ENCODE measurements at regions not wholly inside any gene's neighbourhood (a gene's known extent, or its start where the extent isn't known, plus 50 kb on each side); places are given as distances from the start of the nearest gene placed in this dataset.
"Not testable (repeated sequence)": the region's sequence is repeated elsewhere in the genome, so short reads cannot be mapped to it uniquely, and the experiment has no call there.

DNA sequence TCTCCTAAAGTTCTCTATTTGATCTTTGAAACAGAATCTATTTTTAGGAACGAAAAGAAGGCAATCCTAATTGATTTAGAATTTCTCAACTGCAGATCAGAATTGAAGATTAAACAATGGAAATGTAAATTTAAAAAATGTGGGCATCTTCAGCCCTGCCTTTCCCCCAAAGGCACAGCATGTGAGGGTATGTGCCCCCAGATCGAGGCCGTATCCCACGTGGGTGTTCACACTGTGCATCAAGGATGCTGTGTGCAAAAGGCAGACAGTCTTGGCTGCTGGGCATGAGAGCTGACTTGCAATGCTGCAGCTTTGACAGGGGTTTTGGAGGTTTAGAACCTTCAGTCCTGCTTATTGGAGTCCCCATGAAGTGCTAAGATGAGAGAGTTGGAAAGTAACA, 346.3 kb downstream of the VRK1 start:
- no peak for DNase-seq (ENCODE audit: low read depth)

DNA sequence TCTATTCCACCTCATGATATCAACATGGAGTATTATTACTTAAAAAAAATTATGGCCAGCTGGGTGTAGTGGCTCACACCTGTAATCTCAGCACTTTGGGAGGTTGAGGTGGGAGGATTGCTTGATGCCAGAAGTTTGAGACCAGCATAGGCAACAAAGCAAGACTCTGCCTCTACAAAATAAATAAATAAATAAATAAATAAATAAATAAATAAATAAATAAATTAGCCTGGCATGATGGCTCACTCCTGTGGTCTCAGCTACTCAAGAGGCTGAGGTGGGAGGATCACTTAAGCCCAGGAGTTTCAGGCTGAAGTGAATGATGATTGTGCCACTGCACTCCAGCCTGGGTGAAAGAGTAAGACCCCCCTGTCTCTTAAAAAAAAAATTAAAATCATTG, 350.8 kb downstream of the VRK1 start:
- not testable (repeated sequence) for DNase-seq (ENCODE audit: low read depth)

- no peak for DNase-seq (ENCODE audit: low read depth)
Observed at GRCh38 chr14:97149775-97150174, 352.6 kb downstream of the VRK1 start.

DNA sequence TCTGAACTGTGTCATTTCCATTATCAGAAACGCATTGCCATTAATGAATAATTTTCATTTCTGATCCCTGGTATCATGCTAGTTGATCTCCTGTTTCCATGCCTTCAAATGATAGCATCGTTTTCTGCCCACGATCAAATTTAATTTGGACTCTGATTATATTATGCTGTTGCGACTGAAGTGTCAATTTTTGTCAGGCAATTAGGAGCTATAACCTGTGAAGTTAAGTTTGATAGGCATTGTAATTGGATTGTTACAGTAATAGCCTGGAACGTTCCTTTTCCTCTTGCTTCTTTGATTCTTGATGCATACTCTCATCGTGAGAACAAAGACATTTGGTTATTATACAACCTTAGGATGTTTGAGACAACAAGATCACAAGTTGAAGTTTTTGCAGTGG, 356.3 kb downstream of the VRK1 start:
- no peak for DNase-seq (ENCODE audit: low read depth)

DNA sequence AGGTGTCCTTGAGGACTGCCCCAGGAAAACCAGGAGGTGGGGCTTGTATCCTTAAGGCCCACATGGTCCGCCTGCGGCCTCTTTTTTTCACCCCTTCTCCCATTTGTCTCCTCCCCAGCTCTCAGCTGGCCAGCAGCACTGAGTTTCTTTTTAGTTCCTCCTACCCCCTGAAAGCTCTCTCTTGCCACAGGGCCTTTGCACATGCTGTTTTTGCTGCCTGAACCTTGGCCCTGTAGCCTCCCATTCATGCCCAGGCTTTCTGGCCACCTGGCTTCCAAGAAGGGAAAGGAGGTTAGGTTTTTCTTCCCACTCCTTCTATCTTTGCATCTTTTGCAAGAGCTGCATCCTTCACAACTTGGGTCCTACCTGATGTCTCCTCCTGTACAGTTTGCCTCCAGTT, 358.1 kb downstream of the VRK1 start:
- no peak for DNase-seq (ENCODE audit: low read depth)

GRCh38 chr14:97155814-97156213, 358.6 kb downstream of the VRK1 start:
- no peak for DNase-seq (ENCODE audit: low read depth)

DNA sequence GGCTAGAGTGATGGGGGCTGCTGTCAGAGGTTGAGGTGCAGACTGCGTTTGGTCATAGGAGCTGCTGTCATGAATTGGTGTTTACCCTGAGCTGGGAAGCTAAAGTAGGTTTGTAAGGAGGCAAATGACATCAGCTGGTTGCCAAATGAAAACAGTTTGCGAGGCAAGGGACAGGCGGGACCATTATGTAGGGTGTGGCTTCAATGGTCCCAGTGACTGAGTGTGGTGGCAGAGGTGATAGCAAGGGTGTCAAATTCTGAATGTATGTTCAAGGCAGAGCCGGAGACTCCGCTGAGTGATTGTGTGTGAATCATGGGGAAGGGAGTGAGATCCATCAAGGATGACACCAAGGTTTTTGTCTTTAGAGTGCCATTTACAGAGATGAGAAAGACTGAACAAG, 359.5 kb downstream of the VRK1 start:
- no peak for DNase-seq (ENCODE audit: low read depth)

- DNase-seq (ENCODE audit: low read depth) = no peak
Observed at GRCh38 chr14:97158102-97158501, 360.9 kb downstream of the VRK1 start.

DNA sequence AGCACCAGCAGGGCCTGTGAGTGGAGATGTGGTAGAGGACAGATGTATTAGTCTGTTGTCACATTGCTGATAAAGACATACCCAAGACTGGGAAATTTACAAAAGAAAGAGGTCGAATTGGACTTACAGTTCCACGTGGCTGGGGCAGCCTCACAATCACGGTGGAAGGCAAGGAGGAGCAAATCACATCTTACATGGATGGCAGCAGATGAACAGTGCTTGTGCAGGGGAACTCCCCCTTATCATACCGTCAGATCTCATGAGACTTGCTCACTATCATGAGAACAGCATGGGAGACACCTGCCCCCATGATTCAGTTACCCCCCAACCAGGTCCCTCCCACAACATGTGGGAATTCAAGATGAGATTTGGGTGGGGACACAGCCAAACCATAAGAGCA, 361.9 kb downstream of the VRK1 start:
- DNase-seq (ENCODE audit: low read depth) = no peak

DNA sequence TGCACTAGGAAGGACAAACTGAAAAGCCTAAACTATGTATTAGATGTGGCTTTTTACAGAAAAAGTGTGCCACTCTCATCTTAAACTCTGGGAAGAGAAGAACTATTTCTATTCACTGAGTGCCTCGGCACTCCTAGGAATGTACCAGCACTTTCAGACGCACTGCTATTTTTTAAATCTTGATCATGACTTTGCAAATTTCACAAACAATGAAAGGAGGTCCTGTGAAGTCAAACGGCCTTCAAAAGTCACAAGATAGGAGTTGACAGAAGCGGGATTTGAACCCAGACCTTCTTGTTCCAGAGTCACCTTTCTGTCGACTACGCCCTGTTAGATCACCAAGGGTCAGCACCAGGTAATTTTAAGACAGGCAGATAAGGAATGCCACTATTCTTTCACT, 365.4 kb downstream of the VRK1 start:
- no peak for DNase-seq (ENCODE audit: low read depth)

GRCh38 chr14:97164021-97164420, 366.8 kb downstream of the VRK1 start:
- peak; percentile 29 for DNase-seq (ENCODE audit: low read depth)

- peak; percentile 76 for DNase-seq (ENCODE audit: low read depth)
Observed at GRCh38 chr14:97166497-97166896, 369.3 kb downstream of the VRK1 start.

GRCh38 chr14:97167577-97167976, 370.4 kb downstream of the VRK1 start:
- not testable (repeated sequence) for DNase-seq (ENCODE audit: low read depth)

DNA sequence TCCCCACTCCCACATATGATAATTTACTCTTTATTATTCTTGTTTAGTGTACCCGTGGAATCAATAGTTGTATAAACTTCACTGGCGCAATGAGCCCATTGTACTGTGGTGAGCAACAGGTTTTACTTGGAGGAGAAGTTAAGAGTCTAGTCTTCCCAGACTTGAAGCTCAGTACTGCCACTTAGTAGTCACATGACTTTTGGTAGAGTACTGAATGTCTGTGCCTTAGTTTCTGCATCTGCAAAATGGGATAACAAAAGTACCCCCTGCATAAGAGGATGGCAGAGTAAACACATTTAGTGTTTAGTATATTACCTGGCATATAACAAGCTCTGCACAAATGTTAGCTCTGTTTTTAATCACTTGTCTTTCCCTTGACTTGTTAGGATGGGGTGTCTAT, 375.5 kb downstream of the VRK1 start:
- DNase-seq (ENCODE audit: low read depth) = no peak

DNA sequence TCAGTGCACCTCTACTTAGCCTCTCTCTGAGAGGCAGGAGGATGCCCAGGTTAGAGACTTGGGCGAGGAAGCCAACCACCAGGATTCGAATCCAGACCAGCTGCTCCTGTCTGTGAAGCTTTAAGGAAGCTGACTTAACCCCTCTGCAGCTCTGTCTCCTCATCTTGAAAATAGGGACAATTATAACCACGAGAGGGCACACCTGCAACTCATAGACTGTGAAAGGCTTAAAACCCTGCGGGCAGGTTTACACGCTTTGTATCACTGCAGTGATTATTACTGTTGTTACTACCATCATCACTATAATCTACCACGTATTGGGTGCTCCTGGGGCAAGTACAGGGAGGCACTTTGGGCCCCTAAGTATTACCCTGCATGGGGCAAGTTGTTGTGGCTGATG, 379.8 kb downstream of the VRK1 start:
- DNase-seq (ENCODE audit: low read depth) = peak; percentile 52

- no peak for DNase-seq (ENCODE audit: low read depth)
Observed at GRCh38 chr14:97177635-97178034, 380.5 kb downstream of the VRK1 start.

DNA sequence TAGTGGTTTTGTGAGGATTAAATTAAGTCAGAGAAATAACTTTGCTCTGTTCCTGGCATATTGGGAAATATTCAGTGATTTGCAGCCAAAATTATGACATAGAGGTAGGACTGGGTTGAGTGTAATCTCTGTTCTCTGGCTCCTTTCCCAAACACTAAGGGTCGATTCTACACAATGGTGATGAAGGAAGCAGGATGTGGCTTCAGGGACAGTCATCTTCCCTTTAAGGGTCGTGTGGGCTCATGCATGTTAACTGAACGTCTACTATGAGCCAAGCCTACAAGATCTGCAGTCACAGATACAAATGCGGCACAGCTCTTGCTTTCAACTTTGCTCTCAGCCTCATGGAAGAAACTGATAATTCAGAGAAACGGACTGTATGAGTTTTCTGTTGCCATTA, 381.6 kb downstream of the VRK1 start:
- DNase-seq (ENCODE audit: low read depth) = peak; percentile 42

- peak; percentile 38 for DNase-seq (ENCODE audit: low read depth)
Observed at GRCh38 chr14:97179573-97179972, 382.4 kb downstream of the VRK1 start.

- peak; percentile 87 for DNase-seq (ENCODE audit: low read depth)
Observed at GRCh38 chr14:97180304-97181200, 383.4 kb downstream of the VRK1 start.

- DNase-seq (ENCODE audit: low read depth) = no peak
Observed at GRCh38 chr14:97185186-97185585, 388.0 kb downstream of the VRK1 start.

DNA sequence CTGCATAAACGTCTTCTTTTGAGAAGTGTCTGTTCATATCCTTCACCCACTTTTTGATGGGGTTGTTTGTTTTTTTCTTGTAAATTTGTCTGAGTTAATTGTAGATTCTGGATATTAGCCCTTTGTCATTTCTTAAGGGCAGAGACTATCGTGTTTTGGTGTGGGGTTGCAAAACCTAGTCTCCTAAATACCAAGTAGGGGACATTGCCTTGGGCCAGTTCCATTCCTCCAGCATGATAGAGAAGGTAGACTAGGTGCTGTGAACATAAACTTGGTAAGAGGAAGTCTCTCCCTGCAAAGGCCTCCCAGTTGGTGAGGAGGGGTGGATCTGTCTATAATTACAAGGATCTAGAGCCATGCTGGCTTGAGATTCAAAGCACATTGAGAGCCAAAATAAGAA, 390.7 kb downstream of the VRK1 start:
- no peak for DNase-seq (ENCODE audit: low read depth)

GRCh38 chr14:97196336-97196735, 399.2 kb downstream of the VRK1 start:
- DNase-seq (ENCODE audit: low read depth) = peak; percentile 46

DNA sequence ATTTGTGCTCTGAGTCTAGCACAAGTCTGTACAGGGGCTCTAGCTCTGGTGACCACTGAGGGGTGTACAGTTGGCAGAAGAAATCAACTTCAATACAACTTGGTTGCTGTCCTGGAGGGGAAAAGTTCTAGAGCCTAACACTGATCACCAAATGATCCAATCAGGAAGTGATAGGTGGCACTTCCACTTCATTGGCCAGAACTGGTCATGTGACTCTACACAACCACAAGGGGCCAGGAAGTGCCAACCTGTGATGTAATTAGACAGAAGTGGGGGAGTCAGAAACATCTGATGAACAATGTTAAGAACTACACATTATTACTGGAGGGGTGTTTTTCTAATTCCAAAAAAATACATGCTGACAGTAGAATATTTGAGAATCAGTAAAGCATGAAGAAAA, 401.6 kb downstream of the VRK1 start:
- no peak for DNase-seq (ENCODE audit: low read depth)

DNA sequence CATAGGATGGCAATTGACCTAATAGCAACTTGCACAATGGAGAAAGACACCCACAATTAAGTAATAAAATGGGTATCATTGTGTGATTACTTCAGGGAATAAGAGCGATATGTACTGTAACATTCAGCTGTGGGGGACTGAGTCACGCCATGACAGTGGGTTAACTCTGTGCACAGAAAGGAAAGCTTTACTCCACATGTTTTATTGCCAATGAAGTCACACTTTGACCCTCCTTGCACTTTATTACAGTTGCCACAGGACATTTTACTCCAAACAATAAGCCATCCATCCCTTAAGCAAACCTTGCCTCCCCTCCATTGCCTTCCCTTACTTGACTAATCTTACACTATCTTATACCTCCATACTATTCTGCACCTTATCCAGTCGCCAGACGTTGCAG, 403.1 kb downstream of the VRK1 start:
- no peak for DNase-seq (ENCODE audit: low read depth)
